GM21619 (cell line): ENCODE measurements at regions not wholly inside any gene's neighbourhood (a gene's known extent, or its start where the extent isn't known, plus 50 kb on each side); places are given as distances from the start of the nearest gene placed in this dataset.

Source experiments
- ATAC-seq: cut with Tn5 transposase; IDR thresholded peaks from one replicate; pipeline ENCODE4 v1.9.1; 2021; ENCODE audit not compliant: unreplicated experiment

GRCh38 chr9:117487555-117488175 lies 72.8 kb upstream of the ASTN2 start:
- ATAC-seq, result peak; percentile 99

DNA sequence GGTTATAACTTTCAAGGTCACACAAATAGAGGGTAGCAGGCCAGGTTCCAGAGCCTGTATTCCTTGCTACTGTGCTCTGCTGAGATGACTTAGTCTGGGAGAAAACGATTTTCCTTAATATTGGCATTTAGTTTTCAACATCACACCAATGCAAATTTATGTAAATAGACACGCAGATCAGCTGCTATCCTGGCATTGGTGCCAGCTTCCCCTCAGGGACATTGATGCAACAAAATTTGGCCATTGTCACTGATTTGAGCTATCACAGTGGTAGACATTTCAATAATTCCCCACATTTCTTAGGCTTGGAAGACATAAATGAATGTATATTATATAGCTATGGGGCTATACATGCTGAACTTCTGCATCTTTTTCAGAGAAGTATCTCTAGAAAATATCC lies 71.6 kb upstream of the ASTN2 start:
- no peak for ATAC-seq

DNA sequence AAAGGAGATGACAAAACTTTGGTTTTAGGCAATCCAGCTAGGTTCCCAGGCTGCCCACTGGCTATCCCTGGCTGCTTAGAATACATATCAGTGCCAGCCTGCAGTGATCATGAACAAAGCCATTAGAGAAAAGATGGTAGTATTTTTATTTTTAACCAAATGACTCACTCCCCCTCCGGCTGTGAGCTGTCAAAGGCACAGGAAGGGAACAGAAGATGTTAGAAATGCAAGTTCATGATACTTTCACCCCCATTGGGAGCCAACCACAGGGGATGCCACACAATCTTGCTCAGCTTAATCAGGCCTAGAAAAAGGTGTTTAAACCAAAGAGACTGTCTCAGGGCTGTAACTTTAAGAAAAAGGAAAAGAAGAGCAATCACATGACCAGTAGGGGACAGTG lies 70.3 kb upstream of the ASTN2 start:
- ATAC-seq, result no peak

DNA sequence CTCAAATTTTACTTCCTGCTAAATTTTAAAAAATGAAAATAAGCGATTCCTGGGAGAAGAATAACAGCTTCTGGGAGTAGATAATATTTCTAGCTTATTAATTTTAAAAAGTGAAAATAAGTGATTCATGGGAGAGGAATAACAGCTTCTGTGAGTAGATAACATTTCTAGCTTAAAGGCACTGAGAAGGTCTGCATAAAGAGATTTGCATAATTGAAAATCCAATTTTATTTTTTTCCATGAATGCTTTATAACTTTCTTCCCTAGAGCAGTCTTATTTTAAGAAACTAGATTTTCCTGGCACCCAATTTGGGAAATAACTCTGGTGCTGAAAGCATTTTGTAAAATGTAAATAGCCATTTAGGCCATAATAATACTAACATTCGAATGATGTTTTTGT lies 65.9 kb upstream of the ASTN2 start:
- ATAC-seq, result no peak

DNA sequence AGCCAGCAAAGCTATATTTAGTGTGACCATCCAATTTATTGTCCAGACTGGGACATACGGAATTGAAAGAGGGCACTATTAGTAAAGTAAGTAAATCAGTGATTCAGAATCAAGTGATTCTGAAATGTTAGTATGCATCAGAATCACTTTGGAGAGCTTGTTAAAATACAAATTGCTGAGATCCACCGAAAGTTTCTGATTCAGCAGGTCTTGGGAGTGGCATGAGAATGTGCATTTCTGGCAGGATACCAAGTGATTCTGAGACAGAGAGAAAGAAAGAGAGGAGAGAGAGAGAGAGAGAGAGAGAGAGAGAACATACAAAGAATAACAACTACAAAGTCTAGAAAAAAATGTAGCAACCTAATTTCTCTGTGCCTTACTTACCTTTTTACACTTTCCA lies 65.4 kb upstream of the ASTN2 start:
- ATAC-seq, result no peak

DNA sequence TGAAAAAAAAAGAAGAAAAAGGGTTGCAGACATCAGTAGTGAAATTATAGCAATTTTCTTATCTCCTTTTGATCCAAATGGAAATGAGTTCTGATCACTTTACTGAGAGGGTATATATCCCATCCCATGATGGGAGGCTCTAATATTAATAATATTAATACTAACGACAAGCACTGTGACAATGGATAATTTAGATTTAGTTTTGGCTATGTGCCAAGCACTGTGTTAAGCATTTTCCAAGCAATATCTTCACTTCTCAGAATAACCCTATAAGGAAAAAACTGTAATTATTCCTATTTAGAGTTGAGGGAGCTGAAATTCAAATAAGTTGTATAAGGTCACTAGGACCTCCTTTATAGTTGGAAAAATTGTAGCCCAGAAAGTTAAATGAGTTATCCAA lies 58.4 kb upstream of the ASTN2 start:
- no peak for ATAC-seq

- ATAC-seq, result no peak
Observed at GRCh38 chr9:117470902-117471301, 56.0 kb upstream of the ASTN2 start.

GRCh38 chr9:117470455-117470854 lies 55.6 kb upstream of the ASTN2 start:
- no peak for ATAC-seq

DNA sequence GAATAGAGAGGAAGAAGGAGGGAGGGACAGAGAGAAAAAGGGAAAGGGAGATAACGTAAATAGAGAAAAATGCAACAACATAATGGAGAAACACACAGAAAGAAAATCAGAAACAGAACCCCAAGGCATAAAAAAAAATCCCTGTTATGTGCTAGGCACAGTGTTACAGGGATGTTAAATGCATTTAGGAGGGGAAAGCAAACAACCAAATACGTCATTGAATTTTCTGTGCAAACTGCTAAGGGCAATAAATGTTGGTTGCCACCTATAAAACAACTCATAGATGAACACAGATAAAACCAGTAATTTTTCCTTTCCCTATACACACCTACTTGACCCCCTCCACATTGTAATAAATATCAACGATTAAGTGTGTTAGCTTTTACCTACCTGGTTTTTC lies 51.3 kb upstream of the ASTN2 start:
- no peak for ATAC-seq

DNA sequence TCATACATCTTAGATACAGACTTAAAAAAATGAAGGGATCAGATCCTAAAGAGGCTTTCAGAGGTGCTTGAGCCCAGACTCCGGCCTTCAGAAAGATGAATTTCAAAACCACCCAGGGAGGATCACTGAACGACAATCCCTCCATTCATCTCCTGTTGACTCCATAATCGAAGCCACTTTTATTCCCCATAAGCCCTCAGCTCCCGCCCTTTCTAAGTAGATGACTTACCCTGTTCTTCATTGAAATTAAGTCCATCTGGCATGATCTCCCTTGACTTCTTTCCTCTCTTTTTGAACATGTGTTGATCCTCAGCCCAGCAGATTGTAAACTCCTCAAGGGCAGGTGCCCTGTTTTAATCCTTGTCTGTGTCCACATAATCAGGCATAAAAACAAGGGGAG lies 50.8 kb upstream of the ASTN2 start:
- no peak for ATAC-seq

DNA sequence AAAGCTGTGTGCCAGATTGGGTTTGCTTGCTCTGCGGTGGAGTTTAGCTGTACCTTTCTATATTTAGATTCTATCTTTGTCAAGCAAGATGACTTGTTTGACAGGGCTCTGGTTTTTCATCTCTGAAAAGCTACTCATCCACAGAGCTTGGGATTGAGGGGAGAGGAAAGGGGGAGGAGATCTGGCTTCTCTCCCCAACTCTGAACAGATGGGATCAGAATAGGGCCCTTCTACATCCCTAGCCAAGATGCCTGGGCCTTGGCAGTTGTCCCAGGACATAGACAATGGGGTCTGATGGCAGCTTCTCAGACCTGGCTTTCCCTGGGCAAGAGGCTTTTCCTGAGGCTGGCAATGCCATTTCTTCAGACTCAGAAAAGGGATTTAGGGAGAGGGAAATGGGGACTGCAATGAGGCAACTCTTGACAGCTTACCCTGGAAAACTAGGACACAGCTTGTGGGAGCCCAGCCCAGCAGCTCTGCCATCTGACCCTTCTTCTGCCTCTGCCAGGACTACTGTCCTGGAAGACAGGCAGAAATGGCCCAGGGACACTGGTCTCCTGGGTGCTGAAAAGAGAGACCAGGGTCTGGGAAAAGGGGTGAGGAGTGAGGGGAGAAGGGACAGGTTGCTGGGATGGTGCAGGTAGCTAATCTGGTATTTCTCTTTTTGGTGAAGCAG lies 50.2 kb upstream of the ASTN2 start:
- no peak for ATAC-seq
